ENCODE measurements at regions not wholly inside any gene's neighbourhood (a gene's known extent, or its start where the extent isn't known, plus 50 kb on each side); places are given as distances from the start of the nearest gene placed in this dataset.
"Not testable (repeated sequence)": the region's sequence is repeated elsewhere in the genome, so short reads cannot be mapped to it uniquely, and the experiment has no call there.

DNA sequence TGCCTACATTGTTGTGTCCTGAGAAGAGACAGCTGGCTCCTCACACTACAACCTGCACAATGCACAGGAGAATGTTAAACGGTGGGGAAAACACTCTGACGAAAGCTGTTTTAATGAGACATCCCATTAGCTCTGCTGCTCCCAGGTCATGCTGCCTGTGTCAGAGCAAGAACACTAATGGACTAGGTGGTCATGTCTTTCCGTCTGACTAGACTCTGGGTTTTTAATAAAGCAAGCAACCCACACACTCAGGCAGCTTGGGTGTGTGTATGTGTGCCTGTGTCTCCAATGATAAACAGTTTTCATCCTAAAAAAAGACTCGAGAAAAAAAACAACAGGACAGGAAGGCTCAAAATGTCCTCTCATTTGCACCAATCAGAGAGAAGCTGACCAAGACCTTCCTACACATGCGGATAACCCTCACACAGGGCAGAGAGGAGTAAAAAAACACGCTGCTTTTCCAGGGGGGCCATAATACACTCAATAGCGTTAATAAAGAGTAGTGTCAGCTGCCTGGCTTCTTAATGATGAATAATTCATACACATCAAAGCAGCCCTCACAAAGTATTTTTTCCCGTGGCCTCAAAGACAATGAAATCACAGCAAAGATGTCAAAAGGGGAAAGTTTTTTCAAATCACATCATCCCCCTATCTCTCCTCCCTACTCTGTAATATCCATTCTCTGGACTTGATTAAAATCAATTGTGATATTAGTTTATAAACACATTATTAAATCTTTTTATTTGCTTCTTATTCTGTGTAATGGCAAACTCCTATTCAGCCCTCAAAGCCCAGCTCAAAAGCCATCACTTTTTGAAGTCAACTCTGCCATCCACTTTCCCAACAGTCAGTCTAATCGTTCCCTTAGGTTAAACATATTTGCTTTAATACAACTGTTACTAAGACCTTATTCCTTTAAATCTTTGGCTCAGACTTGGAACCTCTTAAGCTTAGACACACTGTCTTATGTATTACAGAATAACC lies 244.2 kb upstream of the CDH11 start:
- no peak for DNase-seq

DNA sequence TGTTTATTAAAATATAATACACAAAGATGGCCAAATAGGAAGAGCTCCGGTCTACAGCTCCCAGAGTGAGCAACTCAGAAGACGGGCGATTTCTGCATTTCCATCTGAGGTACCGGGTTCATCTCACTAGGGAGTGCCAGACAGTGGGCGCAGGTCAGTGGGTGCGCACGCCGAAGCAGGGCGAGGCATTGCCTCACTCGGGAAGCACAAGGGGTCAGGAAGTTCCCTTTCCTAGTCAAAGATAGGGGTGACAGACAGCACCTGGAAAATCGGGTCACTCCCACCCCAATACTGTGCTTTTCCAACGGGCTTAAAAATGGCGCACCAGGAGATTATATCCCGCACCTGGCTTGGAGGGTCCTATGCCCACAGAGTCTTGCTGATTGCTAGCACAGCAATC lies 234.9 kb upstream of the CDH11 start:
- DNase-seq, result not testable (repeated sequence)

DNA sequence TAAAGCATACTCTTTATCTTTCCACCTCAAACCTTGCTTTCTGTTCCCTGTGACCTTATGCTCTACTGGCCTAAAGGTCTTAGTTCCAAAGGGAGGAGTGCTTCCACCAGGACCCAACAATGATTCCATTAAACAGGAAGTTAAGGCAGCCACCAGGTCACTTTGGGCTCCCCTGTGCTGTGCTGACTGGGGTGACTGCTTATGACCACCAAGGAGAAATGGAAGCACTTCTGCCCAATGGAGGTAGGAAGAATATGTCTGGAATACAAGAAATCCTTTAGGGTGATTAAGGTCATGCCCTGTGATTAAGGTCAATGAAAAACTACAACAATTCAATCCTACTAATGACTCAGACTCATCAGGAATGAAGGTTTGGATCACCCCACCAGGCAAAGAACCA lies 233.8 kb upstream of the CDH11 start:
- DNase-seq, result no peak

DNA sequence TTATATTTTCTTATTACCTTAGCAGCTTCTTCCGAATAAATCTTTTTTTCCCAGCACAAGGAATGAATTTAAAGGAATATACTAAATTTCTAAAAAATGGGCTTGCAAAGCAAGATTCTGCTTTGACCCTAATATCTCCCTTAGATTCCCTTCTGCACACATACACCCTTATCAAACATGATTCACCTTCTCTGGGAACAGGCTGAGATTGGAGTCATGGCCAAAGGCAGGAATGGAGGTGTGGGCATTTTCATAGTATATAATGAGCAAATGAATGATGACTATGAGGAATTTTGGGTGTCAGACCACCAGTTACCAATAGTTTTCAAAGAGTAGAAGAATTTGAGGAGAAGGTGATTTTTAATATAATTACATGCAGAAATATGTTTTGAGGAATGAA lies 231.3 kb upstream of the CDH11 start:
- no peak for DNase-seq

GRCh38 chr16:65349626-65350025 lies 227.8 kb upstream of the CDH11 start:
- no peak for DNase-seq

DNA sequence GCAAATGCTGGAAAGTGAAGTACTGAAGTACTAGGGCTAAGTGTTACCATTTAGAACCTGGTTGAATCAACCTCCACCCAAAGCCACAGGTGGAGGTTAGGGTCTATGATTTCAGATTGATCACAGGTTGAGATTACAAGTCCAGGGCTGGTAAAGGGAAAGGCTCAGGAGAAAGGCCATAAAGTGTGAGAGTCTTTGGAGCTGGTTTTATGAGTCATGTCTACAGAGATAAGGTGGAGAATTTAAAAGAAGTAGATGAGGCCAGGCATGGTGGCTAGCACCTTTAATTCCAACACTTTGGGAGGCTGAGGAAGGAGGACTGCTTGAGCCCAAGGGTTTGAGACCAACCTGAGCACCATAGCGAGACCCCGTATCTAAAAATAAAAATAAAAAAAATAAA lies 221.7 kb upstream of the CDH11 start:
- no peak for DNase-seq

- DNase-seq, result no peak
These were observed 220.5 kb upstream of the CDH11 start for GRCh38 chr16:65342231-65342866.

DNA sequence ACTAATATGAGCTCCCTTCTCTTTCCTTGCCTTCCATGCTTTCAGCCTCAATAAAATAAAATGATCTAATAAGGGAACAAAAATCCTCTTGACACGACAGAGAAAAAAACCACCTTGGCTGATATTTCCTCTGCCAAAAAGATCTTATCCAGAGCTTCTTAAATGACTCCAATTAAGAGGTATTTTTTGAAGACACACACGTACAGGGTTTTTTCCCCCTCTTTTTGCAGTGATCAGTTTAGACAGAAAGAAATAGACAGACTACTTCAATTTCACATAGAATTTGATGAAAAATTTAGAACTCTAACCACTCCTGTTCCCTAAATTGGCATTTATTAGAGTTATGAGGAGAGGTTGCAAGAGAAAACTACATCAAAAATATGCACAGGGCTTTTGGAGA lies 217.2 kb upstream of the CDH11 start:
- no peak for DNase-seq

DNA sequence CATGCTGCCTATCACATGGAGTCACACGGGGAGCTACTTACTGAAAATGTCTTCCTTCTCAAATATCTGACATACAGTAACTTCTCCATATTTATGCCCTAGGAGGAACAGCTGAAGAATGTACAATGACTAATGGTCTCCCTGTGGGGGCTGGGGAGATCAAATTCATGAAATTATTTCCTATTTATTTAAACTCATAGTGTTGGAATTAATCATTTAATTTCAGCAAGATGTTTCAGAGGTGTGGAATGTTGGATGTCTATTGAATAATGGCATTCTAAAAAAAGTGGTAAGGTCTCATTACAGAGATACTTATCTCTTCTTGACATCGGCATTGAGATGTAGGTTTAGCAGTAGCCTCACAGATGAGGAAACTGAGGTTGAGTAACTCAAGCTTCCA lies 214.3 kb upstream of the CDH11 start:
- peak in 1 of 3 donors; percentile 90 for DNase-seq

DNA sequence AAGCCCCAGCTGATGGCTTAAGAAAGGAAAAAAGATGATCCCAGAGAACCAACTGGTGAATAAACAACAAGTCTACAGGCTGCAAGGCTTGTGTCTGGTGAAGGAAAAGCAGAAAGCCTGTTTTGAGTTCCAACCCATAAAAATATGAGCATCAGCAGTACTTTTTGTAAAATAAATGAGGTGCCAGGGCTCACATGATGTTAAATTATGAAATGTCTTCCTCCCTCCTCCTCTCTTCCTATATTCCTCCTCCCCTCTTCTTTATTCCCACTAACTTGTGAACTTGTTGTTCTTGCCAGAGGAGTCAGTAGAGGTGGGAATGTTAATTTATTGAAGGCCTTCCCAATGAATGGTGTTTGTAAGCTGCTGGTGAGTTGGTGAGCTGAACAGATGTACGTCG lies 212.2 kb upstream of the CDH11 start:
- no peak for DNase-seq

DNA sequence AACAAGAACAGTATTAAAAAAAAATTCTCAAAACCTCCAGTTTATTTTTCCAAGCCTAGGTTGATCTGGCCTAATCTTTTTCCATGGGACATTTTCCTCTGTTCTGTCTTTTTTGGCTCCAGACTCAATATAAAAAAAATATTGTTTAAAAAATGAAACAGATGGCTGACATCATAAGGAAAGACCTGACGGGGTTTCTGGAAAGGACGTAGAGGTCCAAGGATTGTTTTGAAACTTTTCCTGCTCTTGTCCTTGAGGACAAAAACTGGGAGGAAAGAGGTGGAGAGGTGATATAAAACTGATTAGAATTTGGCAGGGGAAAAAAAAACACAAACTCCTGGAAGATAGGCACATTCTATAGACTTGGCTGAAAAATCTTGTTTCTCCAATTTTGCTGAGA lies 211.4 kb upstream of the CDH11 start:
- no peak for DNase-seq

GRCh38 chr16:65327346-65327745 lies 205.5 kb upstream of the CDH11 start:
- DNase-seq, result no peak

GRCh38 chr16:65323655-65324237 lies 201.9 kb upstream of the CDH11 start:
- no peak for DNase-seq

DNA sequence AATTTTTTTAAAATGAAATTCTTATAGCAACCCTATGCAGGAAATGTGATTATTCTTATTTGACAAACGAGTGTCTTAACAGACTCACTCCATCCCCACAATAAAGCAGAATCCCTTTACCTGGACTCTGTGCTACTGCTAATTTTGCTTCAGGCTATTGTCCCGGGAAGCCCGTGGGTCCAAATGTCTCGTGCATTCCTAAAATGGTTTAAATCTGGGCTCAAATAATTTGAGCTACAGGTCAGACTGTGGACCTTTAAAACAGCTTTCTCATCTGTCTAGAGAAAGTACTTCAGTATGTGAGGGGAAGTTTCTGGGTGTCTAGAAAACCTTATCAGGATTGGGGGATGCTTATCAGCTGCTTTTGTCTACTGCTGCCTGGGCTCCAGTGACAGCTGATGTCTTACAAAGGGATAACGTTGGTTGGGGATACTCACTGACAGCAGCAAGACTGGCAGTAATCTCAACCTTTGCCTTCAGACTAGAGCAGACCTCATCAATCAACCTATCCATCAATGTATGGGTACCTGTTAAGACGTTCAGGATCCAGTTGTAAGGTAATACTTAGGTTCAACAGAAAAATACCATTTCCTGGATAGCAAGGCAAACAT lies 197.9 kb upstream of the CDH11 start:
- no peak for DNase-seq

GRCh38 chr16:65318590-65319257 lies 196.9 kb upstream of the CDH11 start:
- DNase-seq, result no peak

- peak in 1 of 3 donors; percentile 32 for DNase-seq
These were observed 196.3 kb upstream of the CDH11 start for GRCh38 chr16:65318138-65318537.

GRCh38 chr16:65316808-65317207 lies 194.9 kb upstream of the CDH11 start:
- peak in 1 of 3 donors; percentile 72 for DNase-seq

GRCh38 chr16:65315081-65315780 lies 193.4 kb upstream of the CDH11 start:
- DNase-seq, result peak; percentile 53 to 92 (median 87)

GRCh38 chr16:65314627-65315008 lies 192.8 kb upstream of the CDH11 start:
- peak in 1 of 3 donors; percentile 65 for DNase-seq

DNA sequence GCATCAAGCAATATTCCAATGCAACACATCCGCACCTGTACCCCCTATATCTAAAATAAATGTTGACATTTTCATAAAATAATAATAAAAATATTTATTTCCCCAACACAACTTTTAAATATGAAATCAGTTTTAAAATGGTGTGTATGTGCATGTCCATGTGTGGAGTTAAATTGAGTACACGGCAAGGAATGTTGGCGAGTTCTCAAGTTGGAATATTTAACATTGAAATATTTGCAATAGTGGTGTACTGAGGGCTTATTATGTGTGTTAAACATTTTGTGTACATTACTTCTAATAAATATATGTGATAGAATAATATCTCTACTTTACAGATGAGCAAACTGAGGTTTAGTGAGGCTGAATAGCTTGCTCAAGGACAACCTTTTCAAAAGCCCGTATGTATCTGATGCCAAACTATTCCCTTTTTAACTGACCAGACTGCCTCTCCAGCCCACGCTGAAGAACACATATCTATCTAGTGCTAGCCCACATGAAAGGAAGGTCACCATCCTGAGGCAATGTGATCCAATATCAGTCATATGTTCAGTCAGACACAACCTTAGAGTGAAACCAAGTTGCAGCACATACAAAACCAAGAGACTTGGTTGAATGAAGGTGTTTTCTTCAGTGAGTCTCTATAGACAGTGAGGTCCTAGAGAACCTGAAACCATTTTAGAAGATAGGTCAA lies 192.2 kb upstream of the CDH11 start:
- peak in 1 of 3 donors; percentile 30 for DNase-seq

Data from muscle of back (tissue), 3 donors.